MCF 10A (cell line): ENCODE measurements at regions not wholly inside any gene's neighbourhood (a gene's known extent, or its start where the extent isn't known, plus 50 kb on each side); places are given as distances from the start of the nearest gene placed in this dataset.

ENCODE experiments used
- BruUV-seq: library from RNA; stranded (reverse); fragments of 400-500 nt; replicated peaks from 2 replicates; lab custom pipeline; 2021; lab: Mats Ljungman, UMichigan
- CTCF ChIA-PET: fragments of 300-600 bp; sonication (Branson Sonifier 250); formaldehyde crosslinking; extraction: SDS; loops from one replicate; lab custom pipeline; 2021; ENCODE audit warnings: antibody characterized with exemption, inconsistent platforms; lab: Yijun Ruan, JAX
- POLR2A ChIA-PET: fragments of 300-600, 350-650 bp; sonication (Branson Sonifier 250); formaldehyde crosslinking; extraction: SDS; loops from one replicate; lab custom pipeline; 2020; ENCODE audit warnings: antibody characterized with exemption, inconsistent platforms; lab: Yijun Ruan, JAX
- DNase-seq: peaks from one replicate; pipeline ENCODE4 v3.0.0-alpha.2; 2018; ENCODE audit not compliant: unreplicated experiment
- H3K27ac Mint-ChIP-seq: one replicate; pipeline ENCODE4 v1.8.0; 2022; ENCODE audit warnings: mild to moderate bottlenecking, low read depth, mixed read lengths; ENCODE audit not compliant: unreplicated experiment
- H3K27me3 Mint-ChIP-seq: one replicate; pipeline ENCODE4 v1.8.0; 2022; ENCODE audit warnings: mixed read lengths; ENCODE audit not compliant: insufficient read depth, unreplicated experiment
- H3K36me3 Mint-ChIP-seq: one replicate; pipeline ENCODE4 v1.8.0; 2022; ENCODE audit warnings: mild to moderate bottlenecking, moderate library complexity, mixed read lengths; ENCODE audit not compliant: insufficient read depth, unreplicated experiment
- H3K4me1 Mint-ChIP-seq: one replicate; pipeline ENCODE4 v1.8.0; 2022; ENCODE audit warnings: mixed read lengths; ENCODE audit not compliant: insufficient read depth, unreplicated experiment
- H3K4me3 Mint-ChIP-seq: one replicate; pipeline ENCODE4 v1.8.0; 2022; ENCODE audit warnings: mild to moderate bottlenecking, moderate library complexity, mixed read lengths; ENCODE audit not compliant: unreplicated experiment
- H3K9me3 Mint-ChIP-seq: one replicate; pipeline ENCODE4 v1.8.0; 2022; ENCODE audit warnings: mixed read lengths; ENCODE audit not compliant: unreplicated experiment
- CTCF ChIP-seq: fragments of 200-600 bp; IDR thresholded peaks from one replicate; pipeline ENCODE4 v1.8.0; 2022; ENCODE audit warnings: antibody characterized with exemption, mild to moderate bottlenecking; ENCODE audit not compliant: unreplicated experiment
- intact Hi-C: fragments of 100-400 bp; cut with micrococcal nuclease; formaldehyde crosslinking; loops from 2 replicates; pipeline ENCODE4 v1.14.1; 2022

- CTCF ChIA-PET = interaction anchor here (0.7 to 2.6 kb wide), 15 partner anchors 10 to 336 kb away, joined by 3 to 15 read pairs (median 3); partner anchors contain the start of gene FILIP1
- peak; percentile 41 for DNase-seq
- intact Hi-C loops = no loop called here
- Mint-ChIP-seq H3K27ac (no peak overlapping the region), H3K4me1 (no peaks in the 10 kb centered on the region), H3K27me3 (peaks cover 10% of the 10 kb centered on the region), H3K36me3 (no peaks in the 10 kb centered on the region), H3K4me3 (no peak overlapping the region), H3K9me3 (no peaks in the 10 kb centered on the region)
- no TSS peak for BruUV-seq
- POLR2A ChIA-PET = interaction anchor here (0.6 to 0.8 kb wide), 3 partner anchors 9 to 171 kb away, joined by 3 to 4 read pairs (median 3); no protein-coding TSS in a partner anchor
- TF ChIP-seq CTCF = peak; percentile 32
These were observed 52.8 kb upstream of the FILIP1 start for GRCh38 chr6:75546381-75546780.

GRCh38 chr6:75550544-75551167 is 51.0 kb upstream of the SENP6 start:
- POLR2A ChIA-PET = interaction anchor here (1.1 to 1.4 kb wide), 2 partner anchors 13 to 51 kb away, joined by 3 read pairs; partner anchors contain the start of gene SENP6
- intact Hi-C loops = no loop called here

GRCh38 chr6:75551367-75551952 is 50.2 kb upstream of the SENP6 start:
- no peak overlapping the region for H3K27ac Mint-ChIP-seq
- intact Hi-C loops = no loop called here
- H3K4me1 Mint-ChIP-seq = no peaks in the 10 kb centered on the region
- H3K36me3 Mint-ChIP-seq = no peaks in the 10 kb centered on the region
- no peaks in the 10 kb centered on the region for H3K9me3 Mint-ChIP-seq
- POLR2A ChIA-PET = interaction anchor here (1.1 to 1.4 kb wide), 2 partner anchors 13 to 50 kb away, joined by 3 read pairs; partner anchors contain the start of gene SENP6
- no peaks in the 10 kb centered on the region for H3K27me3 Mint-ChIP-seq
- DNase-seq = no peak
- BruUV-seq = no TSS peak
- CTCF ChIA-PET = interaction anchor here (0.6 to 1.0 kb wide), 2 partner anchors 11 to 560 kb away, joined by 3 to 6 read pairs; no protein-coding TSS in a partner anchor
- no peak overlapping the region for H3K4me3 Mint-ChIP-seq
- no peak for TF ChIP-seq CTCF

More at GRCh38 chr6:75550544-75551167, 51.0 kb upstream of the SENP6 start:
- Mint-ChIP-seq H3K27me3 (no peaks in the 10 kb centered on the region), H3K4me3 (no peak overlapping the region), H3K9me3 (no peaks in the 10 kb centered on the region), H3K27ac (no peak overlapping the region), H3K36me3 (no peaks in the 10 kb centered on the region), H3K4me1 (no peaks in the 10 kb centered on the region)
- DNase-seq = no peak
- TF ChIP-seq CTCF = no peak
- CTCF ChIA-PET = interaction anchor here (0.6 to 0.7 kb wide), 2 partner anchors 10 to 561 kb away, joined by 3 read pairs; no protein-coding TSS in a partner anchor
- no TSS peak for BruUV-seq
